ENCODE measurements at regions not wholly inside any gene's neighbourhood (a gene's known extent, or its start where the extent isn't known, plus 50 kb on each side); places are given as distances from the start of the nearest gene placed in this dataset.

- Histone ChIP-seq H3K27me3 (ENCODE audit: control insufficient read depth, insufficient read depth, low read length) (no peaks in the 10 kb centered on the region), H3K36me3 (ENCODE audit: control insufficient read depth, insufficient read depth, low read length) (no peaks in the 10 kb centered on the region), H3K4me3 (ENCODE audit: low read depth, low read length) (no peak overlapping the region)
- no peak for TF ChIP-seq CTCF (IDR thresholded peaks at IDR 0.05; ENCODE audit: insufficient read depth, low read length, poor library complexity, severe bottlenecking)
- no peak for DNase-seq (ENCODE audit: low read depth)
Observed at GRCh38 chr18:65287652-65288051, 463.2 kb upstream of the CDH7 start.

- TF ChIP-seq CTCF (IDR thresholded peaks at IDR 0.05; ENCODE audit: insufficient read depth, low read length, poor library complexity, severe bottlenecking), result no peak
- H3K27me3 ChIP-seq (ENCODE audit: control insufficient read depth, insufficient read depth, low read length), result no peaks in the 10 kb centered on the region
- no peak overlapping the region for H3K4me3 ChIP-seq (ENCODE audit: low read depth, low read length)
- DNase-seq (ENCODE audit: low read depth), result no peak
- no peaks in the 10 kb centered on the region for H3K36me3 ChIP-seq (ENCODE audit: control insufficient read depth, insufficient read depth, low read length)
Observed at GRCh38 chr18:65282096-65282495, 468.7 kb upstream of the CDH7 start.

DNA sequence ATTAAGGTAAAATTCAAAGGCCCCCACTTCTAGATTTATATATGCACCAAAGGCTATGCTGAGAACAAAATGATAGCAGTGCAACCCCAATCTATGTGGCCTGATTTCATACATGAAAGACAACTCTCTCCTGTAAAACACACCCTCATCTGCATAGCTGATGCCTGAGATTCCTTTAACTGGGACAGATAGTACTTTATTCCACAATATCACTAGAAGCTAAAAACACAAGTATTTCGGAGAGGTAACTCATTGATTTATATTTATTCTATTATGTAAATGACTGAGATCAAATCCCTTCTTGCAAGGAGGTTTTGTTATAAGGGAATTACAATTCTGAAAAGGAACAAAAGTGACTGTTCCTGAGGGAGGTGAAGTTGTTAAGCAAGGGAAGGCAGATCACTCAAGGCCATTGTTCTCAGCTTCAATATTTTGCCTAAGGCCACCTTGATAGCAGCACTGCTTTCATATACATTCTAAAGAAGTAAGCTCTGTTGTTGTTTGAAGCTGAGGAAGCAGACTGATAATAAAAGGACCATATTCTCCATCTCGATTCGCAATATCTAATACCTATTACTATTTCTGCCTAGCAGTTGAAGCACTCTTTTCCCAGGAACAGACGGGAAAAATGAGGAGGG, 471.0 kb upstream of the CDH7 start:
- no peak for TF ChIP-seq CTCF (IDR thresholded peaks at IDR 0.05; ENCODE audit: insufficient read depth, low read length, poor library complexity, severe bottlenecking)
- Histone ChIP-seq H3K27me3 (ENCODE audit: control insufficient read depth, insufficient read depth, low read length) (no peaks in the 10 kb centered on the region), H3K36me3 (ENCODE audit: control insufficient read depth, insufficient read depth, low read length) (no peaks in the 10 kb centered on the region), H3K4me3 (ENCODE audit: low read depth, low read length) (no peak overlapping the region)
- DNase-seq (ENCODE audit: low read depth), result no peak

DNA sequence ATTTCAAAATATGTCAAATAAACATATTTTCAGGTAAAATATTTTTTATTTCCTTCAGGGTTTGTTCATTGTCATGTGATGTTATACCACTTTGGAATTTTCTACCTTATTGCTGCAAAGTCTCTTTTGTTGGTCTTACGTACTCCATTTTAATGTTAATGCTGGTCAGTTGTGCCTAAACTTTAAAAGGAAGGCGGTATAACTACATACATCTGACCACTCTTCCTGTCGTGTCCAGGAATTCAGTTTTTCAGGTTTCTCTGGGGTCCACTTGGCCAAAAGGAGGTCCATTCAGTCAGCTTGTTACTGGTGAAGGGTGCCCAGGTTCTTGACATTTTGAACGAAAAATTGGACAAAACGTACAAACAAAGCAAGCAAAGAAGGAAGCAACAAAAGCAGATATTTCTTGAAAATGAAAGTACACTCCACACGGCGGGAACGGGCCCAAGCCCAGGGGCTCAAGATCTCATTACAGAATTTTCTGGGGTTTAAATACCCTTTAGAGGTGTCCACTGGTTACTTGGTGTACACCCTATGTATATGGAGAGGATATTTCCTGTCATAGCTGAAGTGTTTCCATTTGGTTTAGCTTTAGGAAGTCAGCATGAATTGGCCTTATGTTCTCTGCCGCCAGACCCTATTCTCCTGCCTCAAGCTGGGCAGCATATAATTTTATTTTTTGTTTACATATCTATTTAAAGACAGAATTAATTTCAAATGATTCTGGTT, 471.7 kb upstream of the CDH7 start:
- DNase-seq (ENCODE audit: low read depth), result no peak
- no peak for TF ChIP-seq CTCF (IDR thresholded peaks at IDR 0.05; ENCODE audit: insufficient read depth, low read length, poor library complexity, severe bottlenecking)
- no peaks in the 10 kb centered on the region for H3K27me3 ChIP-seq (ENCODE audit: control insufficient read depth, insufficient read depth, low read length)
- H3K36me3 ChIP-seq (ENCODE audit: control insufficient read depth, insufficient read depth, low read length), result no peaks in the 10 kb centered on the region
- no peak overlapping the region for H3K4me3 ChIP-seq (ENCODE audit: low read depth, low read length)

DNA sequence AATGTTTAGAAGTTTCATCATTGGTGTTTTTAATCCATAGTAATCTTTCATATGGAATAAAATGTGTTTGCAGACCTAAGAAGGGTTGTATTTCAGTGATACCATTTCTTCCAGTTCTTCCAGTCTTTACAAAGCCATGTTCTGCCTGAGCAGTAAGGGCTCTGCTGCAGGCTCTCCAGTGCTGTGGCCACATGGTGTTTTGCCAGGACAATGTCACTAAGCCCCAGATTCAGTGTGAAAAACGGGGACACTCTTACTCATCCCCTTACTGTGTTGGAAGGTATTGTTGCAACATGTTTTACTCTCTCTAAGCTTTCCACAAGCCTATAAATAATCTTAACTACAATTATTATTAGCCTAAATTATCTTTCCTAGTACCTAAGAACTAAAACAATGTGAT, 481.4 kb upstream of the CDH7 start:
- H3K36me3 ChIP-seq (ENCODE audit: control insufficient read depth, insufficient read depth, low read length), result no peaks in the 10 kb centered on the region
- TF ChIP-seq CTCF (IDR thresholded peaks at IDR 0.05; ENCODE audit: insufficient read depth, low read length, poor library complexity, severe bottlenecking), result no peak
- H3K4me3 ChIP-seq (ENCODE audit: low read depth, low read length), result no peak overlapping the region
- H3K27me3 ChIP-seq (ENCODE audit: control insufficient read depth, insufficient read depth, low read length), result no peaks in the 10 kb centered on the region
- DNase-seq (ENCODE audit: low read depth), result no peak

GRCh38 chr18:65265761-65266160, 485.1 kb upstream of the CDH7 start:
- Histone ChIP-seq H3K36me3 (ENCODE audit: control insufficient read depth, insufficient read depth, low read length) (no peaks in the 10 kb centered on the region), H3K4me3 (ENCODE audit: low read depth, low read length) (no peak overlapping the region), H3K27me3 (ENCODE audit: control insufficient read depth, insufficient read depth, low read length) (no peaks in the 10 kb centered on the region)
- TF ChIP-seq CTCF (IDR thresholded peaks at IDR 0.05; ENCODE audit: insufficient read depth, low read length, poor library complexity, severe bottlenecking), result no peak
- no peak for DNase-seq (ENCODE audit: low read depth)

Measured in kidney epithelial cell (primary cell).